HG03108 (cell line): ENCODE measurements at regions not wholly inside any gene's neighbourhood (a gene's known extent, or its start where the extent isn't known, plus 50 kb on each side); places are given as distances from the start of the nearest gene placed in this dataset.

Experiments used
- ATAC-seq: cut with Tn5 transposase; IDR thresholded peaks from one replicate; pipeline ENCODE4 v1.9.1; 2021; ENCODE audit warnings: moderate library complexity; ENCODE audit not compliant: unreplicated experiment

DNA sequence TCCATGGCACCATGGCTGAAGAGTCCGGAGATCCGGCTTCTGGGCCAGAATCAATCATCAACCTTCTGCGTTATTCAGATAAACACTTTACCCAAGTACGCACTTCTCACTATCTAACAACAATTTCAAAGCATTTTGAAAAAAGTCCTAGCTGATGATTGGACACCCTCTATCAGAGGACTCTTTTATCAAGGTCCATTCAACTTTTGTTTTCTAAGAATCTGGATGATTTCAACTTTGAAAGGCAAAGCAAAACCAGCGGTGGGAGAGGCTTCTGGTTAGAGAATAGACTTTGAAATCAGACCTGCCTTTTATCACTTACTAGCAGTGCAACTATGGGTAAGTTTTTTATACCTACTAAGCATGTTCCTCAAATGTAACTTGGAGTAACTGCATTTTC, 293.6 kb upstream of the TNP1 start:
- ATAC-seq: no peak

DNA sequence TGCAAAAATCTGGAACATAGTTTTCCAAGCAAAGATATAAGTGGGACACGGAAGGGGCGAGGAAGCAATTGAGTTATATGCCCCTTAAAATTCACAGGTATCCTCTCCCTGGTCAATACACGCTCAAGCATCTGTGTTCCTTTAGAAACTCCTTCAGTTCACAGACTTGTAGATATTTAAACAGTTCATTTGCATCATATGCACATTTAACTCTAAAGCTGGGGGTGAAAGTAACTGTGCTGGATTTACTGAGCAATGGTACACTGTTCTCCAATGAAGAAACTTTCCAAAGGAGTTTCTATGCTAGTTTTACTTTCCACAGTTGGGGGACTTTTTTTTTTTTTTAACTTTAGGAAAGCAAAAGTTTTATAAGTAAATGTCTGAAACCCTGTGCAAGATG, 293.0 kb upstream of the TNP1 start:
- no peak for ATAC-seq

DNA sequence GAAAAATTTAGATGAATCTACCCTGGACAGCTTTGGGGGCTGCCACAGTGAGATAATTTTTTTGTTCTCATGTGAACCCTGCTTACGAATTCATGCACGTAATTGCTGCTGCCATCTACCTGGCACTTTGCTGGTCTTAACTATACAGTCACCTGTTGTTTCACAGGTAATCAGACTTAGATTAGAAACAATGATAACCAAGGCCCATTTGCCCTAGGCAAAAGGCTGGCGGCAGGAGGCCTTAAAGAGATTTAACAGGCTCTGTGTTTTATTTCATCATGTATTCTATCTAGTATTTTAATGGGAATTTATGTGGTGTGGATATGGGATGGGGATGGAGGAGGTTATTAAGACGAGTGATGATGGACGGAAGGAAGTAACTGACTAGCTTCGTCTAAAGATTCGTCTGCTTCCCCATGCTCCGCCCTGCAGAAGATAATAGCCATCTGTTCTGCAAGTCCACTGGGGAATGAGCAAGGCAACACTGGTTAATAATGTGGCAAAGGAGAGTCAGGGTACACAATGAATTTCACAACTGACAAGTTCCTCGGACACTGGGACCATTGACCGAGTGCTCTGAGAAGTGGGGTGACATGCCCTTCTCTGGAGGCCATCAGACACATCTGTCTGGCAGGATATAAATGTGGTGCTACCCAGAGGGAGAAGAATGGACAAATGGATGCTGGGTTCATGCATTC, 291.8 kb upstream of the TNP1 start:
- ATAC-seq: no peak

DNA sequence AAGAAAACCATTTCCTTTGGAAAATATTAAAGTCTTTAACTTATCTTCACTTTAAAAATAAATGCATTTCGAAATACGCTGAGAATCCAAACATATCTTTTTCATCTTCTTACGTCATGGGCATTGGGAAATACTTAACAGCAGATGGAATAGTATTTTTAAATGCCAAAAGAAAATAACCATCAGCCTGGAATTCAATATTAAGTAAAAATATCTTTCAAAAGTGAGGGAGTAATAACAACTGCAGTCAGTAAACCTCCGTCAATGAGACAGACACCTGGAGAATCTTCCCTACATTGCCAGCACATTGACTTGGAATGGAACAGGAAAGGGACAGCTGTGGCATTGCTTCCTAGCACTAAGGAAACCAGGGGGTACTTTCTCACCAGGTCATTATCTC, 290.4 kb upstream of the TNP1 start:
- ATAC-seq: no peak

DNA sequence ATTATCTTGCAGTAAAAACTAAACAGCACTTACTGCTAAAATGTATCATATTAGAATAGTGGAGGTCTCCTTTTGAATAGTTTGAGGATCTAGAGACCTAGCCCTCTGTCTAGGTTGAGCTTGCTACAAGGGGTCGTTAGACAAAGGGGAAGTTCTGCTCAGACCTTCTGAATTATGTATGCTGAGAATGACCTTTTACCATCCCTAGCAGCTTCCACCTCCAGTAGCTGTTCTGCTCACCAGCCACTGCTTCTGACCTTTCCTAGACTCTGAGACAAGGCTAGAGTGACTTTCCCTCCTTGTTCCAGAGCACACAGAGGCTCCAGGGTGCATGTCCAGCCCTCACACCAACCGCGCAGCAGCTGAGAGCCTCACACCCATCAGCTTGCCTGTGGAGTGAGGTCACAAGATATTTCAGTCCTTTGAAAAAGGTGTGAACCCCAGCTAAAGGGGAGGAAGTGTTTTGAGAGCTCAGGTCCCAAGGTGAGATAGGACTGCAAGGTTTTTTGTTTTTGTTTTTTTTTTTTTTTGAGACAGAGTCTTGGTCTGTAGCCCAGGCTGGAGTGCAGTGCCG, 289.3 kb upstream of the TNP1 start:
- ATAC-seq: no peak

DNA sequence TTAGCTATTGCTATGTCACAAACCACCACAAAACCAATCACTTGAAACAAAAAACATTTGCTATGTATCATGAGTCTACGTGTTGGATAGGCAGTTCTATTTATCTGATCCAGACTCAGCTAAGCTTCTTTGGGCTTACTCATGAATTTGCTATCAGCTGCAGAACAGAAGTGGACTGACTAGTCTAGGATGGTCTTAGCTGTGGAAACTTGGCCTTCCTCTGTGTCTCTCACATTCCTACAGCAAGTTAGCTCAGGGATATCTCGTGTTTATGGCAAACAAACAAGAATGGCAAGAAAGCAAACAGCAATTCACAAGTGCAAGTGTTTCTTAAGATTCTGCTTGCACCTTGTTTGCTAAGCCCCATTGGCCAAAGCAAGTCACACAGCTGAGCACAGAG, 288.0 kb upstream of the TNP1 start:
- no peak for ATAC-seq

DNA sequence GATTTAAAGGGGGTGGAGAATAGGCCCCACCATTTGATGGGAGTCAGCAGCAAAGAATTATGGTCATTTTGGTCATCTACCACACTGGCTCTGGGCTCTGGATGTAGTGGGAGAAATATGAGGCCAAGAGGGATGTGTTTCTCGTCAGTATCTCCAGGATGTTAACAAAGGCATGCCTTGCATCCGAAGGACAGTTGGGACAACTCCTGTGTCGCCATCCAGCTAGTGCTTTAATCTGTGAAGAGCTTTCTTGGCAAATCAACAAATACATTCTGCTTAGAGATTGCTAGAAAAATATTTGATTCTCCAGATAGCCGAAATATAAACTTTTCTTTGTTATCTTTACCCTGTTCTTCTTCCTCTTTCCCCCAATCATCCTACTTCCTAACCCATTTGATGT, 287.1 kb upstream of the TNP1 start:
- ATAC-seq: no peak

DNA sequence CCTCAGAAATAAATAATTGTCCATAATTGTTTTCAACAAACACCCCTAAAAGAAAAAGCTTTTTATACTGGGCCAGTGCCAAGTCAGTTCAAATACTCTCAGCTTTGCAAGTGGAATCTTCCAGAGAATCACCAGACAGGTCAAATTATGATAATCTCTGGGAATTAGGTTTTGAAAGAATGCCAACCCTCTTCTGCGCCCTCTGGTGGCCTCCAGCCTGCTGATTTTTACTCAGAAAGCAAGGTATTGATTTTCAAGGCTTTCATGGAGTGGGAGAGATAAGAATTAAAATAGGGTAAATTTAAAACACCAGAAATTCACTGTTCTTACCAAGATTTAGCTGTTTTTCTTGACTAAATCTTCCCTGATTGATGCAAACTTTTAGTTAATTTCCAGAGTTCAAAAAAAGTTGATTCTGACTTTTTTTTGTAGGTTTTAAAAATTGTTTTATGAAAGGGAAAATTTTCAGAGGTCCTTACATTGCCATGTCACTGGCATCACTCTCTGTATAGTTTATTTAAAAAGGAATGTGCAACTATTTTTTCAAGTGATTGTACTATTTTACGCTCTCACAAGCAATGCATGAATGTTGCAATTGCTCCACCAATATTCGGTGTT, 282.9 kb upstream of the TNP1 start:
- no peak for ATAC-seq

DNA sequence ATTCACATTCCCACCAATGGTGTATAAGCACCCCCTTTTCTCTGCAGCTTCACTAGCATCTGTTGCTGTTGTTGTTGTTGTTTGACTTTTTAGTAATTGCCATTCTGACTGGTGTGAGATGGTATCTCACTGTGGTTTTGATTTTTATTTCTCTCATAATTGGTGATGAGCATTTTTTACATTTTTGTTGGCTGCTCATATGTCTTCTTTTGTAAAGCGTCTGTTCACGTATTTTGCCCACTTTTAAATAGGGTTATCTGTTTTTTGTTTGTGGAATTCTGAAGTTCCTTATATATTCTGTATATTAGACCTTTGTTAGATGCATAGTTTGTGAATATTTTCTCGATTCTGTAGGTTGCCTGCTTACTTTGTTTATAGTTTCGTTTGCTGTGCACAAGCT, 278.4 kb upstream of the TNP1 start:
- no peak for ATAC-seq

DNA sequence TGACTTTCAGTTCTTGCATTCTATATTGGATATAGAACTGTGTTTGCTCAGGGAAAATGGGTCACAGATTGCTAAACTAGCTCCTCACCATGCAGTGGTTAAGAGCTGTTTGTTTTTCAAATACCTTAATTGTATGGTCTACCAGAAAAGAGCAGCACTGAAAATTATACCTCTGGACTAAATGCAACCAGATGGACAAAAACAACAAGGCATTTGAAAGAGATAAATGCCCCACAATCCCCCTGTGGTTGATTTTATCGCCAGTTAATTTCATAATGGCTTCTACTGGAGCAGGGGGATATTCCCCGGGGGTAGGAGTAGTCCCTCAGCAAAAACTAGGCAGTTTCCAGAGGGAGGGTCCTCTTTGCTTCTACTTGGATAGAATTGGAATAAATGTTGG, 267.9 kb upstream of the TNP1 start:
- no peak for ATAC-seq

DNA sequence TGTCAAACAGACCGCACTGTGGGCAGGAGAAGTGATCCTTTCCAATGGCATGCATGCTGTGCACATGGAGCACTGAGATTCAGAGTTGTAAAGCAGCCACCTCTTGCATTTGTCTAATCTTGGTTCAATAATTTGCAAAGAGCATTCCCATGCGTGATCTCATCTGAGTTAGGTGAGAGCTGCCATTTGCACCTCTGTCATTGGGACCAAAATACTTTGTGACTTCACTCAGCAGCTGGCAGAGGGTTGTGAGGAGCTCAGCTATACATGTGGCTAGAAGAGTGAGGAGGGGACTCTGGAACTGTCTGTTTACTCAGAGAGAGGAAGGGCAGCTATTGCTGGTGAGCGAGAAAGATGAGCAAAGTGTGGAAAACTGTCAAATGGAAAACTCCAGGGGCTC, 265.1 kb upstream of the TNP1 start:
- ATAC-seq: no peak

DNA sequence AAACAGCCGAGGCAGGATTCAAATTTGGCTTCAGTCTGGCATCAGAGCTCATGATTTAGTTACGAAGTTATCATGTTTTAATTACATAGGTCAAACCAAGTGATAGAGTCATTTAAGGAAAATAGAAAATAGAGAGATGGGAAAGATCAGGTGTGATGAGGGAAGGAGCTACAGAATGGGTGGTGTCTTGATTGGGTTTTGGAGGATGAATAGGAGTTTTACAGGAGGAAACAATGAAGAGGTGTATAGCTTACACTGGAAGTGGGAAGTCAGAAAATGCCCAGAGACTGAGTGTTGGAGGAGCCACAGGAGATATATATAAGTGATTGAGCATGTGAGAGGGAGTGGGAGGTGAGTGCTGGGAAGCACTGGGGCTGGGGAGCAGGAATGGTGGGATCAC, 264.2 kb upstream of the TNP1 start:
- ATAC-seq: no peak

DNA sequence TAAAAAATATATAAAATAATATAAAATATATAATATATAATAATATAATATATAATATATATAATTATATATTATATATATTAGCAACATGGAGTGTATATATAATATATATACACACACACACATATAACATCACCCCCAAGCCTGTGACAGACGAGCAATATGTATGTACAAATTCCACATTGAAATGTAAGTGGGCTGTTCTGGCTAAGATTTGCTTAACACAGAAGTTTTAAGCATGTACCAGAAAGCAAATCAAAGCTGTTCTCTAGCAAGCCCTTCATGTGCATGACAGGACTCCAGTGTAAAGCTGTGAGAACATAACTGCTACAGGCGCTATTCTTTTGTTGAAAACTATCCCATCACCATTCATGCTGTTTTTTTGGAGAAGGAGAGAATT, 261.7 kb upstream of the TNP1 start:
- no peak for ATAC-seq

DNA sequence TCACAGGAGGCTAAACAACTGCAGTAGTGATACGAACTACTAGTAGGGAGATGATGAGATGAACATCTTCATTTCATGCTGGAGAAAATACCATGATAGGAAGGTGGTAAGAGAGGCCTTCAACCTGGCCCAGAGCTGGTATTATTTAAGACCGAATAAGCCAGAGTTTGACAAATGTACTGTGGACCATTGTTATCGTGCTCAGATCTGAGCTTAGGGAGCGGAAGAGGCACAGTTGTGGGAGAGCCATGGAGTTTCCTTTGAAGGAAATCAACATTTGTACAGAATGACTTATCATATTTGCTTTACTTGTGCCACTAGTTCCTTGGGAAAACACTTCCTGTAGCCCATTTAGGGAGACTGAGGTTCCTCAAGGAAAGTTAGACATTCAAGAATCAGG, 260.6 kb upstream of the TNP1 start:
- no peak for ATAC-seq

DNA sequence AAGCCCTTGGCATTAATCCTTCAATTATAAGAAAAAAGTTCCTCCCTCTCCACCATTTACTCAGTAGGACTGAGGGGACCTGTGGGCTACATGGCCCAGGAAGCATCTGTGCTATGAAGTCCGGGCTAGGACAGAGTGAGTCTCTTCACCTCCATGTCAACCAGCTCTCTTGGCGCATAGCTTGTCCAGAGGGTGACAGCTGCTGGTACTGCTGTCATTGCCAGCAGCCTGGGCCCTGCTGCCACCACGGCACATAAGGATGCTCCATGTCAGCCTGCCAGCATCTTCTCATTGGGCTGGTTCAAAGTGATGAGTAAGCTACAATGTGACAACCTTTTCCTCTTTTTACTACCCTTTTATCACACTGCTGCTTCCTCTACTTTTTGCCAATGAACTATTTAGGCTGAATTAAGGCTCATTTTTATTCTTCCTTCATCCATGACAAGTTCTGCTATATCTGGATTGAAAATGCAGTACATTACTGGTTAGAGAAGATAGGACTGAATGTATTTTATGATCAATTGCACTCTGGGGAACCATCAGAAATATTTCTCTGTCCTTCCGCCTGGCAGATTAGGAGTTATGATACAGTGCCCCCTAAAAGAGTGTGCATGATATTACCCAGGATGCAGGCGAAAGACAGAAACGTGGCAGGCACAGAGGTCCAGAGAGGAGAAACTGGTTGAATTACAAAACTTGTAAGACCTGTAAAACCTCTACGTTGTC, 258.9 kb upstream of the TNP1 start:
- ATAC-seq: no peak

DNA sequence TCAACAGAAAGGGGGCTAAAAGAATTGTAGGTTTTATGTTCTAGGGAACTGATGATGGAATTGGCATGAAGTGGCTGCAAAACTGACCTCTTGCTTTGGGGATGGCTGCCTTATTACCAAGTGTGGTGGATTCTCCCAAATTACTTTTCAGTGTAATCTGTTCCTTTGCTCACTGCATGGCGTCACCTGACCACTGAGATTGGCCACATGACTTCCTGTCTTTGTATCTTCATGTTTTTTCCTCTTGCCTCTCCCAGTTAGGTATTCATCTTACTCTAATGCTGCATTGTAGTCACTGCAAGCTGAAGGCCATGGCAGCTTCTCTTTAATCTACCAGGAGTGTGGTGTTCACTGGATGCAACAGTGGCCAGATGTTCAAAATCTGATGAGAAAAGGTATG, 257.7 kb upstream of the TNP1 start:
- no peak for ATAC-seq

DNA sequence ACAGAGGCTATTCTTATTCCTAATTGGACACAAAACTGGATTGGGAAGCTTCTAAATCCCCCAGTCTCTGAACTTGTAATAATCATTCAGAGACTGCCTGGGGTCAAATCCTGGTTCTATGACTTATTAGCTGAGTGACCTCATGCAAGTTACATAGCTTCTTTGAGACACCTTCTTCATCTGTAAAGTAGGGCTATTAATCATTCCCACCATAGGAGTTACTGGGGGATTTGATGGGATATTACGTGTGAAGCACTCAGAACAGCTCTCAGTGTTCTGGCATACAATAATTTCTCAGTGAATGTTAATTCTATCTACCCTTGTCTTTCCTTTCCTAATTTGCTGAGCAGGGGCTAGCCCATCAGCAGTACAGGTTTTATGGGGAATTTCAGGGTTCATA, 256.7 kb upstream of the TNP1 start:
- no peak for ATAC-seq

DNA sequence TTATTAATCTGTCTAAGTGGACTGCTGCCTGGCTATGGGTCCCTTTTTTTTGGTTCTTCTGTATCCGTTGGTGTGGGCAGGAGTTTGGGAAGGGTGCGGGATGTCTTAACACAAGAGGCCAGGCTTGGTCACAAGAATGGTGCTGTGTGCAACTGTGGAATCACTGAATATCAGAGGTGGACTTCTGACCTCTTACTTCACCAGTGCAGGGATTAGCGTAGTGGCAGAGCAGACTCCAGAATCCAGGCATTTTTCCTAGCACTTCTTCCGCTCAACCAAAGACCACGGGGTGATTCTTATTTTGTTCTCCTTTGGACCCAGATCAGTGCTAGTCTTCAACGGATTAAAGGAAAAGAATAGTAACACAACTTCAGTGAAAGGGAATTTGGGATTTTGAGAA, 254.3 kb upstream of the TNP1 start:
- ATAC-seq: no peak

DNA sequence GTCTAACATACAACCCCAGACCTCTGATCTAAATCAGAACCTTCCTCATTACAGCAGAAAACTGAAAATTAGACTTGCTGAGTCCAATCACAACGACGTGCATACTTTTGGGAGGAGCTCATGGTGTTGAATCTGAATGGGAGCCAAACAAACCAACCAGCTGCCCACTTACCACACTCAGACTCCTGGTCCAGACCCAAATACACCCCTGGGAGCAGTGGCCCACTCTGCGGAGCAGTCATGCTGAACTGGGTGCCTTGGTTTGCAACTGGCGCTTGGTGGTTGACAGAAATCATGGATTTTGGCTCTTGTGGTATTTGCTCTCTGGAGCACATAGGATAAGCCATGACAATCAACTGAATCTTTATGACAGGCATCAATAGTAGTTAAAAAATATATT, 253.6 kb upstream of the TNP1 start:
- no peak for ATAC-seq

DNA sequence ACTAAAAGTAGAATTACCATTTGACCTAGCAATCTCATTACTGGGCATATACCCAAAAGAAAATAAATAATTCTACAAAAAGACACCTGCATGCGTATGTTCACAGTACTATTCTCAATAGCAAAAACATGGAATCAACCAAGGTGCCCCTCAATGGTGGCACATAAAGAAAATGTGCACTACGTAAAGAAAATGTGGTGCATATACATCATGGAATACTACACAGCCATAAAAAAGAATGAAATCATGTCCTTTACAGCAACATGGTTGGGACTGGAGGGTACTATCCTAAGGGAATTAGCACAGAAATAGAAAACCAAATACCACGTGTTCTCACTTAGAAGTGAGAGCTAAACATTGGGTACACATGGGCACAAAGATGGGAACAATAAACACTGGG, 250.7 kb upstream of the TNP1 start:
- no peak for ATAC-seq

DNA sequence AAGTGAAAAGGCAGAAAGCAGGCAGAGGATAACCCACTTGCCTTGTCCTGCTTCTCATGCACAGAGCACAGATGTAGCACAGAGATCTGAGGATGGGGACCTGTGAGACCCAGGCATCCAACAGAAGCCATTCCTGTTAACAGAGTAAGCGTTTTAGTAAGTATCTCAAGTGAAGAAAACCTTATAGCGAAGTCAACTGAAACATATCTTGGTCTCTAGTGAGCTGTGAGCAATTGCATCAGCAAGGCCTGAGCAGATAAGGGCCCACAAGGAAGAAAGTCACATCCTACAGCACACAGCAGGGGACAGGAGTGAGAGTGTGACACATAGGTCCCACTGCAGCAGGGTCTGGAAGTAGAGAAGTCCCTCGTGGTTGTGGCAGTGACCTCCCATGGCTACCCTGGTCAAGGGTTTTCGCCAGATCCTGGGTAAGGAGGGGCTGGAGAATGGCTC, 248.7 kb upstream of the TNP1 start:
- ATAC-seq: no peak

DNA sequence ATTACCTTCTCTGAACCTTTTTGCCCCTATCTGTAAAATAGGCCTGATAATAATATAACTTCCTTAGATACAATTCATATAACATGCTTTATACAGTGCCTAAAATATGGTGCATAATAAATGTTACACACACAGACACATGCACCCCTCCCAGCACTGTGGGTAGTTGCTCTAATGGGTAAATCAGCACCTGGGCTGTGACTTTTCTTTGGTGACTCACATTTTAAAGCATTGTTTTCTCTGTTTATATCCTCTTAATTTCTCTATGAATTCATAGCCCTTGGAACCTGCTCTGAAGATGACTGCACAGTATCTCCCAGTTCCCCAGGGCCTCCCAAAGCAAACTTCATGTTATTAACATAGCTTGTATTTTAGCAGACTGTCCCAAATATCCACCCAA, 248.2 kb upstream of the TNP1 start:
- no peak for ATAC-seq
